AML-193 (cell line): ENCODE measurements at regions not wholly inside any gene's neighbourhood (a gene's known extent, or its start where the extent isn't known, plus 50 kb on each side); places are given as distances from the start of the nearest gene placed in this dataset.
"Not testable (repeated sequence)": the region's sequence is repeated elsewhere in the genome, so short reads cannot be mapped to it uniquely, and the experiment has no call there.

ENCODE experiments used
- DNase-seq, 2 experiments: peaks; one replicate each; lab custom pipeline; 2025; lab: John Stamatoyannopoulos, UW

DNA sequence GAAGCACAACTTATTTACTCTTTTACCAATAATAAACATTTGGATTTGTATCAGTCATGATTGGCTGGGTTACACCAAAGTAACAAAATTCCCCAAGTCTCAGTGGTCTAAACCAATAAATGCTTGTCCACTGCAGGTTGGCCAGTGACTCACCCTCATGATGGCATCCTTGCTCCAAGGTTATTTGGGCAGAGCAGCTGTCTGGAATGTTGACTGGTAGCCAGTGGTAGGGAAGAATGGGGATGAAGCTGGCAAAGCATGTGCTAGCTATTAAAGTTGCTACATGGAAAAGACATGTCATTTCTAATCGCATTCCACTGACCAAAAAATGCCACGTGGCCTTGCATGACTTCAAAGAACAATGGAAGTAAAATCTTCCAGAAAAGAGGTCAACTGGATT lies 1168.7 kb upstream of the CELF2 start:
- DNase-seq = no peak

DNA sequence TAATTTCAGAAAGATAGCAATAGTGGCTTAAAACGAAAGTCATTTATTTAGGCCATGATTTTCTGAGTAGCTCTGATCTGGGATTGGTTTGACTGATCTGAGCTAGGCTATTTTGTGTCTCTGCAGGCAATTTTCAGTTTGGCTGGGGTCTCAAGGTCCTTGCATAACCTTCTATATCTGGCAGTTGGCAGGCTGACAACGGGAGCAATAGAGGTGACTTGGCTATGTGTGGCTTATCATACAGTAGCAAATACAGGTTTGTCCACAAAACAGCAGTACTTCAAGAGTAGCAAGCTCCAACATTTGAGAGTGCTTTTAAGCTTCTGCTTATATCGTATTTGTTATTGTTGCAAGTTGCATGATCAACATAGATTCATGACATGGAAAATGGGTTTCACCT lies 1167.3 kb upstream of the CELF2 start:
- DNase-seq = no peak

DNA sequence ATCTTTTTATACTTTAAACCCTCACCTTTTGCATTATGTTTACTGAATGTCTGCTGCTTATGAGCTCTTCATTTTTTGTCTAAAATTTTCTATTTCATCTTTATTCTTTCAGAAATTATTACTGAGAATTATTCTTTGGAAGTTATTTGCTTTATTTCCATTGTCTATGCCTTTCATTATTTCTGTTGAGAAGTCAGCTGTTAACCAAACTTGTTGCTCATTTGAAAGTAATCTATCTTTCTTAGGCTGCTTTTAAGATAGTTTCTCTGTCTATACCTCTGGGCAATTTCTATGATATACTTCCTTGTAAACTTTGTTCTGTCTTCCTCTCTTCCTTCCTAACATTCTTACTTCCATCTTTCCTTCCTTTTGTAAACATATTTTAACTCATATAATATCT lies 1165.9 kb upstream of the CELF2 start:
- no peak for DNase-seq

DNA sequence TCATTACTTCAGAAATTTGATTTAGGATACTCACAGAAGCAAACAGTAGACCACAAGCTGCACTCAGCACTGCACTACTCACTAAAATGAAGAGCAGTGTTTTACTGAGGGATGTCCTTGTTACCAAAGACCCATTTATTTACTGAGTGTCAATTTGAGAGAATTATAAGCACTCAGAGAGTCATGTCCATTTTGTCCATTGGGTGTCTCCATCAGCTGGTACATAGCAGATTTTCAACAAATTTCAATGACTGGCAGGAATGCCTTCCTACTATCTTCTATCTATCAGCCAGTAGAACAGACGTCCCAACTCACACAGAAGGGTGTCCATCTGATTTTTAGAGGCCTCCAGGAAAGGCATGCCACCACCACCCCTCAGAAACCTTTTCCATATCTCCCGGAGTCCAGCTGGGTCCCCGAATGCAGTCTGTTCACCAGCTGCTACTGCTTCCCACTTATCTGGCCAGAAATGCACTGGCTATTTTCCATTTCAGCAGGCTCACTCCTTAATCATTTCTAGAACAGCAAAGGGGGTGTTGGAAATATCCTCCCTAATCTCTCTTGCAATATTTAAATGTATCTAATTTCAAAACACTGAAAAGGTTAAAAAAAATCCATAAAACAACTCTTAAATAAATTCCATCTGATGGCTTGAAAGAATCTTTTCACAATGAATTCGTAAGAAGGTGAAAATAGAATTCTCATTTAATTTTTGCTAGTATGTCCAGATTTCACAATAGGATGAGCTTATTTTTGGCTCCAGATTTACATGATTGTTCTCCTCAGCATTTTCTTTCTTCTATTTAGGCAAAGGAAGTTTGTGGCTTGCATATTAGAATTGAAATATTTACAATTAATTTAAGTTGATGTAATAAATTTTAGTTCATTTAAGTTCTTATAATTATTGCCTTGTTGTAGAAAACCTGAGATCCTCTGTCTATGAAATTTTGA lies 1164.0 kb upstream of the CELF2 start:
- no peak for DNase-seq

DNA sequence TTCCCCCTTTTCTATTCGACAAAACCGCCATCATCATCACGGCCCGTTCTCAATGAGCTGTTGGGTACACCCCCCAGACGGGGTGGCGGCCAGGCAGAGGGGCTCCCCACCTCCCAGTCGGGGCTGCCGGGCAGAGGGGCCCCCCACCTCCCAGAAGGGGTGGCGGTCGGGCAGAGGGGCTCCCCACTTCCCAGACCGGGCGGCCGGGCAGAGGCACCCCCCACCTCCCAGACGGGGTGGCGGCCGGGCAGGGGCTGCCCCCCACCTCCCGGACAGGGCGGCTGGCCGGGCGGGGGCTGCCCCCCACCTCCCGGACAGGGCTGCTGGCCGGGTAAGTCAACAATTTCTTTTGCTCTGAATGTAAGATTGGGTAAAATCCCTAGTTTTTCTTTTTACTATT lies 1162.2 kb upstream of the CELF2 start:
- DNase-seq = not testable (repeated sequence)

DNA sequence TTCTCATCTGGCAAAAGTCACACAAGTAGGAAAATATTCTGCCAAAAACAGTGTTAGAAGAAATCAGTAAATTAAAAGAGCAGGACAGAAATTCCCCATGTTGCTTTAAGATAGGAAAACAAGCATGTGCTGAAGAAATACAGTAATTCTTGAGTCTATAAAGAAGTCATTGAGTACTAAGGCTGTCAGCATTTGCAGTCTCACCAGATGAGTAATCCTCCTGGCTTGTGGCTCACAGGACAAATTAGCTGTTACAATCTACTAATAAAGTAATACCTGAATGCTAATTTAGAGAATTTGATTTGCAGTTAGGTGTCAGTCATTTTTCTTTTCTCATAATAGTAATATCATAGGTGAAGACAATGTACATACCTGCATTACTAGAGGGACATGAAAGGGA lies 1158.9 kb upstream of the CELF2 start:
- no peak for DNase-seq

DNA sequence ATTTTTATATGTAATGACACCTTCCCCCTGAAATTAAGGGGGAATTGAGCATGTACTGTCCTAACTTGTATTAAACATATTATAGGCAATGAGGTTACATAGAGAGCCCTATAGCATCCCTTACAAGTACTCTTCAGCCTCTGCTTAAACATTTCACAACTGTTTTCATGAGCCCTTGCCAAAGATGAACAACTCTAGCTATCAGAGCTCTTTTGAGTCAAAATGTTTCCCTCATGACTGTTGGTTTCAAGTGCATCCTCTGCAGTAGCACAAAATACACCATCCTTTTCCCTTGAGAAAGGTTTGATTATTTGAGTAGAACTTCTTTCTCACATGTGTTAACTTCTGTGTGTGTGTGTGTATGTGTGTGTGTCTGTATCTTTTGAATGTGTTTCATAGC lies 1157.6 kb upstream of the CELF2 start:
- DNase-seq = no peak

DNA sequence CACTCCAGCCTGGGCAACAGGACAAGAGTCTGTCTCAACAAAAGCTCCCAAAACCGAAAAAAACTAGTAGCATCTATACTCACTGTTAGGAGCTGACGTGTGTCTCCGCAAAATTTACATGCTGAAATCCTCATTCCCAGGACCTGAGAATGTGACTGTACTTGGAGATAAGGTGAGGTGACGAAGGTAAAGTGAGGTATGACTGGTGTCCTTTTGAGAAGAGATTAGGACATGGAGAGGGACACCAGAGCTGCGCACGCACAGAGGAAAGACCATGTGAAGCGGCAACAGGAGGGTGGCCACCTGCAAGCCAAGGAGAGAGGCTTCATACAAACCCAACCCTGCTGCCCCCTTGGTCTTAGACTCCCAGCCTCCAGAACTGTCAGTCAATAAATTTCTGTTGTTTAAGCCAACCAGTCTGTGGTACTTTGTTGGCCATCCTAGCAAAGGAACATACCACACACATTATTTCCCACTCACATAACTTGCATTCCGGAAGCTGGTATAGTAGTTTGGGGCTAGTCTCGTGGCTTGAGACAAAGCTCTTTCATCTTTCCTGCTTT lies 1154.0 kb upstream of the CELF2 start:
- DNase-seq = no peak

DNA sequence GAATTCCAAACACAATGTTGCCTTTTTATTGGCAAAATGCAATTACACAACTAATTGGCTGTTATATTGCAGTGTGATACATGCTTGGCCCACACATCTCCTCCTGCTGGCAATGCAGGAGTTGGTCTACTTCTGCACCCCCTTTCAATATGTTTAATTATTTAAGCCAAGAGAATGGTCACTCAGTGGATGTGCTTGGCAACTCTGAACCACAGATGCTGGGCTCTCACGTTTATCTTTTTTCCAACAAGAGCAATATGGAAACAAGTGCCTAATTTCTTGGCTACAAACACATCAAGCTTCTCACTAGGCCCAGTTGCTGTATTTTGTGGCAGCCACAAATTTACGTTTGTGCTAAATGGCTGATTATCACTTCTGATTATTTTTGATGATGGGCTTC lies 1149.2 kb upstream of the CELF2 start:
- DNase-seq = no peak

DNA sequence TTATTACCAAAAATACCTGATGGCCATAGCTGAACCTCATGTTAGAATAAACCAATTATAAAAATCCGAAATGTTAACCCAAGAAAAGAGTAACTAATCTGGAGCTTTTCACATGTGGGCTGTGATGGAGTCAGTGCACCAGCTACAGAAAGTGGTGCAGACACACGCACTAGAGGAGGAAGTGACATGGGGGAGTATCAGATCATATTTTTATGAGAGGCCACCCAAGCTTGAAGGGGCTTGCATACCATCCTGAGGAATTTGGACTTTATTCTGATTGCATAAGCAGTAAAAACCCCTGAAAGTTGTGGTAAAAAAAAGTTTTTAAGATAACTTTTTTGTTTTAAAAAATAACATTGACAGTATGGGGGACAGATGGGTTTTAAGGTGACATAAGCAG lies 1148.5 kb upstream of the CELF2 start:
- no peak for DNase-seq

DNA sequence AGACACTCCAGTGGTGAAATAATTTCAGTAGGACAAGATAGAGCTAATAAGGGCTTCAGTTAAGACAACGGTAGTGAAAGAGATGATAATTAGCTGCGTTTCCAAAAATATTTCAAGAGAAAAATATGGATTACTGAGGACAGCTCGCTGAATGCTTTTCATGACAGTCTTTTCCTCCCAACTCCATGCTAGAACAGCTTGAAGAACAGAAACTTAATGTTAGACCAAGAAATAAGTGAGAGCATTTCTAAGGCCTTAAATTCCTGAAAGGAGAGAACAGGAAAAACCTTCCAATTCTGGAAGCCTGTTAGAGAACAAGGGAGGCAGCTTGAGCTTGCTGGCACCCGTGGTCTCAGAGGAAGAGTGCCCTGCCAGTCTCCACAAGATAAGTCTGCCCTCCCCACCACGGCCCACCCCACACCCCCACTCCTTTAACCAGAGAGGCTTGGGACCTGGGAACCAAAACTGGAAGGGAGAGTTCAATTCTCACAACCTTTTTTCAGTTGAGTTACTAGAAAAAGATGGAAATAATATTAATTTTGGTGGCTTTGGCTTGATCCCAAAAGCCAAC lies 1148.0 kb upstream of the CELF2 start:
- DNase-seq = no peak

DNA sequence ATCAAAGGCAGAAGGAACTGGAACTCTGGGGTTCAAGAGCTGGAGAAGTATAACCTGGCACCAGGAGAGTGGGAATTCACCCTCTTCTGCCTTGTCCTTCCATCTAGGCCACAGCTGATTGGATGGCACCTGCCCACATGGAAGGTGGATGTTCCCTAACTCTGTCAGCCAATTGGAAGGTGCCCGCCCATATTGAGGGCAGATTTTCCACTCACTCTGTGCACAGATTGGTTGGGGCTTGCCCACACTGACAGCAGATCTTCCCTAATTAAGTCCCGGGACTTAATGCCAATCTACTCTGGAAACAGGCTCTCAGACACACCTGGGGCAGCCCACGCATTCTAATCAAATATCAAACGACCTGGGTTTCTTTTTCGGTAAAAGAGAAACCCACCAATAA lies 1142.3 kb upstream of the CELF2 start:
- DNase-seq = no peak

DNA sequence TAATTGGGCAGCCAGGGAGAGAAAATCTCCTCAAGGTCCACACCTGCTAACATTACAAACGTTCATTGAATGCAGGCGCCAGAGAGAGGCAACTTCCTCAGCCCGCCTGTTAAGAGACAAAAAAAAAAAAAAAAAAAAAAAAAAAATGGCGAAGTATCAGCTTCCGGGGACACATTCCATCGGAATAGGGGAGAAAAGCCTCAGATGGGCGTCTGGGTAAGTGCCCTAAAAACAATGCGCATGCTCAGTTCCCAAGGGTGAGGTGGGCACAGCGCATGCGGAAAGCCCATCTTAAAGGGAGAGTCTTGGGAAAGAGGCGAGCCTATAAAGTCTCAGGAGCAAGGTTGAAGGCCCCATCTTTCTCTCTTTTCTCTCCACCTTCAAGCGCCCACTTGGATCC lies 1139.7 kb upstream of the CELF2 start:
- no peak for DNase-seq

DNA sequence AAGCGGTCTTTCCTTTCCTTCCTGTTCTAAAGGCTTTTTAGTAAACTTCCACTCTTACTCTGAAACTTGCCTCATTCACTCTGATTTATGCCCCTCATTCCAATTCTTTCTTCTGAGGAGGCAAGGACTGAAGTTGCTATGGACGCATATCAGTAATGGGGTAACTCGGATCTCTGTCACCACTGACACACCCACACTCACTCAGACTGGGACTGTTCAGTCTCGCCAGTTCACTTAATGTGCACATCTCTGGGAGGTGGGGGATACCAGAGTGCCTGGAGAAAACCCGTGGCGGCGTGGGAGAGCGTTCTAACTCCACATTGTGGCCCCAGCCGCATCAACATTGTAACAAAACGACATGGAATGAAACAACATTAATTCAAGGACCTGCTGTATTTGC lies 1139.3 kb upstream of the CELF2 start:
- DNase-seq = no peak

DNA sequence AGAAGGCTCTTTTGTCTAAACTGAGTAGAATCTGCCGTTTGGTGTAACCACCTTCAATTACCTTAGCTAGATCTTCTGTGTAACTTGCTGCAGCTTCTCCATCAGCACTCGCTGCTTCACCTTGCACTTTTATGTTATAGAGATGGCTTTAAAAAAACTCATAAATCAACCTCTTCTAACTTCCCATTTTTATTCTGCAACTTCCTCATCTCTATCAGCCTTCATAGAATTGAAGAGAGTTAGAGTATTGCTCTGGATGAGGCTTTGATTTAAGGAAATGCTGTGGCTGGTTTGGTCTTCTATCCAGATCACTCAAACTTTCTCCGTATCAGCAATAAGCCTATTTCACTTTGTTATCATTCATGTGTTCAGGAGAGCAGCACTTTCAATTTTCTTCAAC lies 1131.9 kb upstream of the CELF2 start:
- DNase-seq = no peak

DNA sequence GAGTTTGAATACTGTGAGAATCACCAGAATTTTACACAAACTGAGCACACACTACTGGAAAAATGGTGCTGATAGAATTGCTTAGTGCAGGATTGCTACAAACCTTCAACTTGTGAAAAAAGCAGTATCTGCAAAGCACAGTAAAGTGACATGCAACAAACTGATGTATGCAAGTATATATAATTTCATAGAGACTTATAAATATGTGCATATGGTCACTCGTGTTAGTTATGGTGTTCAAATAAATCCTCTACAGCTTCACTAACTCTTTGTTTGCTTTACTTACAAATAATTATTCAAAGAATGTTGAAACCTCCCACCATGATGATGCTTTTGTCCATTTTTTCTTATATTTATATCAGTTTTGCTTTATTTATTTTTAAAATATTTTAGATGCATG lies 1130.9 kb upstream of the CELF2 start:
- no peak for DNase-seq

DNA sequence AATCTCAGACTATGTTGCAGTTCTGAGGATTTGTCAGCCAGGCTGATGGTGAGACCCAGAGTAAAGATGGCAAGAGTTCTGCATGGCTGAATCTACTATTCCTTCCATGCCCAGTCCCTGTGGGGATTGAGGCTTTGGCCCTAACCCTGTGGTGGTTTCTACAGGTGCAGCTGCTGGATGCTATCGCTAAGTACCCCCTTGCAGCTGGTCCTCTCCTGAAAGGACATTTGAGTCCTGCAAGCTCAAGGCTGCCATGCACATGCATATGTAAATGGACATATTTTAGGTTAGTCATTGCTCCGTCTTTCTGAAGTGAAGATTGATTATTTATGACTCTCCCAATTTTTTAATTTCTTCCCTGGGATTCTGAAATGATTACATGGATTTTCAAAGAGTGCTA lies 1122.2 kb upstream of the CELF2 start:
- DNase-seq = no peak

DNA sequence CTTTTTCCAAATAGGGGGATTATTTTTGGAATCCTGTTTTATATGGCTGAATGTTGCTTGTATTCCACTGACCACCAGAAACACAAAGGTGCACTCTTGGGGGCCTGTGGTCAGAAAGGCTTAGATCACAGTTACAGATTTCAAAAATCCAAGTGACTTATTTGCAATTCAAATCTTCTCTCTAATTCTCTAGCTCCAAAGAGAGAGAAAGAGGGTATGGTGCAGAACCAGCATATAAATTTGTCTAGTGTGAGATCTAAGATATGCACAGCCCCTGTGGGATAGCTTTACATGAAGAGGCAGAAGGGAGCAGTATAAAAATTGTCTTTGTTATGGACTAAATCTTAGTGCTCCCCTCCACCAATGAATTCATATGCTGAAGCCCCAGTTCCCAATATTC lies 1121.7 kb upstream of the CELF2 start:
- no peak for DNase-seq

DNA sequence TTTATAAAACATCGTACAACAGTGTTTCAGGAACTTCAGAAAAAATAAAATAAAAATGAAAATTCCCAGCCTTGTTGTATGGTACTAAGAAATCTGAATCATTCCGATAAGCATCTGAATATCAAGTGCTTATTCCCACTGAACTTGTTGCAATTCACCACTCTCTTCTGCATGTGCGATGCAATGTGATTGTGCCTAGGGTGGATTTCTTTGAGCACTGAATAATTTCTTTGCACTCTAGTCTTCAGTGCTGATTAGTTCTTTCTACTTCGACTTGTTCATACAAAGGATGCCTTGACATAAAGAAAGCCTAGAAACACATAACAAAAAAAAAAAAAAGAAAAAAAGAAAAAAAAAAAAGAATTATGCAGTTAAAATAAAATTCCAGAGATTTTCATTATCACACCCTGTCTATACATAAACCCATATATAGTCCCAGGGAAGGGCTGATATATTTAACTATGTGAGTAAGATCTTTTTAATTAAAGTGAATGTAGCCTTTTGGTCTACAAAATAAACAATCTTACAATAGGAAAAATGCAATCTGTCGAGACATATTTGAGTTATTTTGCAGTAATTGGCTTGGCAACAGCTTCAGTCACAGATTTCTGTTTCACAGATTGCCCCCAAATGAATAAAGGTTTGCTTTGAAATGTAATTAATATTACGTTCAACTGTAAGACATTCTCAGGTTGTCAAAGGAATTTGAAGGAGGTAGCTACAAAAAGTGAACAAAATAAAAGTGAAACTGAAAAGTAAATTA lies 1118.9 kb upstream of the CELF2 start:
- DNase-seq = no peak

DNA sequence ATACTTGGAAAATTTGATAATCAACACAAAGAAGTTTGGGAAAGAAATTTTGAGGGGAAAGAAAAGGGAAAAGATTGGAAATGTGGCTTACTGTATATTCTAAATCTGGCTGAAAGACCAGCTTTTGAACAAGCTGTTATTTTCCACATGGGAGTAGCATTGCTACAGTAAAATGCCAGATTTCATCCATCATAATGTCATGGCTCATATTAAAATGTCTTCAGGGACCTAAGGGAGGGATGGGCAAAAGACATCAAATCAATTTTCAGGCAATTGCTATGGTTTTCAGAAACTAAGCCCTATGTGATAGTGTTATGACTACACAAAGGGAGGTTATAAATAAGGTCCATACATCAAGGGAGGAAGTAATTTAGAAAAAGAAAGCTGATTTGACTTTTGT lies 1116.9 kb upstream of the CELF2 start:
- no peak for DNase-seq

DNA sequence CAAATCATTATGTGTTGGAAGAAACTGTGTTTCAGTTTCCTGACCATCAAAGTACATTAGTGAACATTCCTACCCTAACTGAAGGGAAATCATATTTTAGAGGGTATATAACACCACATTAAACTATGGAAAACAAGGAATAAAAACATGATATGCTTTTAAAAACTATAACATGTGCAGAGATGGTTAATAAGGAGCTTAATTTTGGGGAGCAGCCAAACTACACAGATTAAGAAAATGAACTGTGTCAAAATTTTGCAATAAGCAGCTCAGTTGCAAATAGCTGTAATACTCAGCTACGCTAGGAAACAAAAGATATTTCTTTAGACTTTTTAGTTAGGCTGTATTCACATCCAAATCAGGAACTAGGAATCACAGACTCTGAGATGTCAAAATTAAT lies 1115.7 kb upstream of the CELF2 start:
- DNase-seq = no peak

DNA sequence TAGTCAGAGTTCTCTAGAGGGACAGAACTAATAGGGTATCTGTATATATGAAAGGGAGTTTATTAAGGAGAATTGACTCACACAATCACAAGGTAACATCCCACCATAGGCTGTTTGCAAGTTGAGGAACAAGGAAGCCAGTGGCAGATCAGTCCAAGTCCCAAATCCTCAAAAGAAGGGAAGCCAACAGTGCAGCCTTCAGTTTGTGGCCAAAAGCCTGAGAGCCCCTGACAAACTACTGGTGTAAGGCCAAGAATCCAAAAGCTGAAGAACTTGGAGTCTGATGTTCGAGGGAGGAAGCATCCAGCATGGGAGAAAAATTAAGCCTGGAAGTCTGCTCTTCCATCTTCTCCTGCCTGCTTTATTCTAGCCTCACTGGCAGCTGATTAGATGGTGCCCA lies 1107.2 kb upstream of the CELF2 start:
- no peak for DNase-seq

DNA sequence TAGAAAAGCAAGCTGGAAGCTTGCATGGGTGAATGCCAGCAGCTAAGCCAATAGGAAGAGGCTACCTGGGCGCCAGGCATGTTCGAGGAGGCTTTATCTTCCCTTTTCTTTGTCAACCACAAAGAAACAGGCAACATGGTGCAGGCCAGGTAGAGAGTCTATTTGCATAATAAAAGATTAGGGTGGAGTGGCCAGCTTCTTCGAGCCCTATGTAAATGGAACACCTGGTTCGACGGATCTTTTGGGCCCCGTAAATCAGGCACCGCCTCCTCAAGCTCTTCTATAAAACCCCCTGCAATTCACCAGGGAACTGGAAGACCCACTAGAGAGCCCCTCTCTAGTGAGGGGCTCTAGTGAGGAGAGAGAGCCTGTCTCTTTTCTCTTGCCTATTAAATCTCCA lies 1106.2 kb upstream of the CELF2 start:
- no peak for DNase-seq
